GM23338 (cell line): ENCODE measurements at regions not wholly inside any gene's neighbourhood (a gene's known extent, or its start where the extent isn't known, plus 50 kb on each side); places are given as distances from the start of the nearest gene placed in this dataset.

ENCODE experiments used
- CREB1 ChIP-seq: fragments of 250-450 bp; sonication (Bioruptor Pico); IDR thresholded peaks from 2 replicates; pipeline ENCODE4 v1.5.0; 2020; ENCODE audit warnings: low read depth, mild to moderate bottlenecking, moderate library complexity
- CTCF ChIP-seq, 2 experiments: fragments of 200-600 bp in 1 of 2; sonication (generic) in 1 of 2; conservative IDR thresholded peaks; 2 replicates each; pipeline versions ENCODE4 v1.5.1 to v1.6.1; 2016 to 2017; ENCODE audit warnings: antibody characterized with exemption in 2 of 2, low read depth in 2 of 2, mild to moderate bottlenecking in 2 of 2, moderate library complexity in 1 of 2
- ETS1 ChIP-seq: IDR thresholded peaks from 2 replicates; pipeline ENCODE4 v1.6.1; 2016; ENCODE audit warnings: antibody characterized with exemption
- EZH2 ChIP-seq: fragments of 200-600 bp; sonication (generic); IDR thresholded peaks from one replicate; pipeline ENCODE4 v1.8.0; 2017; ENCODE audit warnings: antibody characterized with exemption, mild to moderate bottlenecking, low read depth; ENCODE audit not compliant: unreplicated experiment
- EZH2phosphoT487 ChIP-seq: fragments of 200-600 bp; sonication (generic); IDR thresholded peaks from one replicate; pipeline ENCODE4 v1.8.1; 2018; ENCODE audit warnings: antibody characterized with exemption; ENCODE audit not compliant: unreplicated experiment
- JUNB ChIP-seq: IDR thresholded peaks from one replicate; pipeline ENCODE4 v1.6.1; 2016; ENCODE audit warnings: antibody characterized with exemption; ENCODE audit not compliant: unreplicated experiment
- NANOG ChIP-seq: IDR thresholded peaks from 2 replicates; pipeline ENCODE4 v1.6.1; 2016; ENCODE audit warnings: antibody characterized with exemption, borderline replicate concordance
- POLR2AphosphoS5 ChIP-seq: IDR thresholded peaks from 2 replicates; pipeline ENCODE4 v1.6.1; 2016; ENCODE audit warnings: antibody characterized with exemption, low read depth
- REST ChIP-seq: IDR thresholded peaks from one replicate; pipeline ENCODE4 v1.6.1; 2018; ENCODE audit warnings: antibody characterized with exemption; ENCODE audit not compliant: unreplicated experiment
- ZNF114 ChIP-seq: fragments of 250-450 bp; sonication (Bioruptor Pico); IDR thresholded peaks from 2 replicates; pipeline ENCODE4 v1.5.0; 2020; ENCODE audit warnings: mild to moderate bottlenecking, moderate library complexity
- ZNF331 ChIP-seq: fragments of 250-450 bp; sonication (Bioruptor Pico); IDR thresholded peaks from 2 replicates; pipeline ENCODE4 v1.5.0; 2020; ENCODE audit warnings: low read depth, mild to moderate bottlenecking, moderate library complexity
- ZNF462 ChIP-seq: fragments of 250-450 bp; sonication (Bioruptor Pico); IDR thresholded peaks from 2 replicates; pipeline ENCODE4 v1.5.0; 2020; ENCODE audit warnings: mild to moderate bottlenecking, moderate library complexity

GRCh38 chr22:22773427-22773826, 114.2 kb upstream of the IGLL5 start:
- TF ChIP-seq REST (no peak), CTCF (conservative IDR thresholded peaks at IDR 0.05; ENCODE audit: low read depth in 2 of 2) (no peak), EZH2 (no peak), POLR2AphosphoS5 (no peak), CREB1 (CRISPR knock-in tag) (no peak), EZH2phosphoT487 (no peak), JUNB (no peak), ZNF114 (CRISPR knock-in tag) (no peak), ZNF462 (no peak), ZNF331 (CRISPR knock-in tag) (no peak), ETS1 (no peak), NANOG (no peak)
